Tibial artery (tissue), 4 donors: ENCODE measurements at regions not wholly inside any gene's neighbourhood (a gene's known extent, or its start where the extent isn't known, plus 50 kb on each side); places are given as distances from the start of the nearest gene placed in this dataset.
"Not testable (repeated sequence)": the region's sequence is repeated elsewhere in the genome, so short reads cannot be mapped to it uniquely, and the experiment has no call there.

Experiments
- DNase-seq, 2 donors: peaks; one replicate each; pipeline ENCODE4 v3.0.0-alpha.2; 2019
- H3K27ac ChIP-seq, 2 donors: fragments of 200-600 bp; sonication (generic) in 1 of 2; 1 replicate in 1 of 2; 2 replicates in 1 of 2; pipeline ENCODE4 v1.5.1; 2018 to 2019; ENCODE audit warnings: mild to moderate bottlenecking in 1 of 2
- H3K27me3 ChIP-seq, 2 donors: fragments of 200-600 bp; sonication (generic) in 1 of 2; one replicate each; pipeline versions ENCODE4 v1.5.1 to v1.6.0; 2016 to 2019
- H3K36me3 ChIP-seq, 3 donors: fragments of 200-600 bp; sonication (generic) in 2 of 3; one replicate each; pipeline ENCODE4 v1.5.1; 2016 to 2019; ENCODE audit warnings: mild to moderate bottlenecking in 2 of 3
- H3K4me1 ChIP-seq, 4 donors: fragments of 200-600 bp; sonication (generic) in 2 of 4; 1 replicate in 3 of 4; 2 replicates in 1 of 4; pipeline ENCODE4 v1.5.1; 2016 to 2019
- H3K4me3 ChIP-seq, 2 donors: fragments of 200-600 bp; sonication (generic) in 1 of 2; 1 replicate in 1 of 2; 2 replicates in 1 of 2; pipeline ENCODE4 v1.5.1; 2018 to 2019; ENCODE audit warnings: mild to moderate bottlenecking in 2 of 2
- H3K9me3 ChIP-seq, 3 donors: fragments of 200-600 bp; sonication (generic) in 1 of 3; one replicate each; pipeline ENCODE4 v1.5.1; 2016 to 2019
- intact Hi-C: fragments of 100-400 bp; cut with DNase I; formaldehyde crosslinking; loops from one replicate; pipeline ENCODE4 v1.15.0; 2023; ENCODE audit warnings: low total_unique reads
- TF ChIP-seq, protein P1 (sequence below), 2 experiments: fragments of 200-600 bp in 1 of 2; fragments of 450-650 bp in 1 of 2; IDR thresholded peaks; one replicate each; pipeline ENCODE4 v1.5.1; 2017 to 2019; ENCODE audit warnings: antibody characterized with exemption in 2 of 2, mild to moderate bottlenecking in 1 of 2, moderate library complexity in 1 of 2

DNA sequence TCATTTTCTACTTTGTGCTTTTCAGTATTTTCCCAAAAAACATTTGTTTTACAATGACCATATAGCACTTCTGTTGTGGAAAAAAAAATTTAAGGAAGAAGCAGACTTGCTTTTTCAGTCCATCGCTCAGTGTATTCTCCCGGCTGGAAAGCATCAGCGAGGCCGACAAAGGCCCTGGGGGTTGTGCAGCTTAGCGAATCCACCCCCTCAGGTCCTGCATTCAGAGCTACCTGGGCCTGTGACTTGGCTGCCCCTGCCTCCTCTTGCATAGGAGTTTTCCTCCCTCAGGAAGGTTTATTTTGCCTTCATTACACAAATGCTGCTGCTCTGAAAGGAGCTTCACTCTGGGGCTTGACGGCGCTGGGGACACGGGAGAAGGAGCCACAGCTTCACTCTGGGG is 244.4 kb upstream of the MGAT5 start:
- no peak overlapping the region for H3K4me3 ChIP-seq
- intact Hi-C loops, result no loop called here

DNA sequence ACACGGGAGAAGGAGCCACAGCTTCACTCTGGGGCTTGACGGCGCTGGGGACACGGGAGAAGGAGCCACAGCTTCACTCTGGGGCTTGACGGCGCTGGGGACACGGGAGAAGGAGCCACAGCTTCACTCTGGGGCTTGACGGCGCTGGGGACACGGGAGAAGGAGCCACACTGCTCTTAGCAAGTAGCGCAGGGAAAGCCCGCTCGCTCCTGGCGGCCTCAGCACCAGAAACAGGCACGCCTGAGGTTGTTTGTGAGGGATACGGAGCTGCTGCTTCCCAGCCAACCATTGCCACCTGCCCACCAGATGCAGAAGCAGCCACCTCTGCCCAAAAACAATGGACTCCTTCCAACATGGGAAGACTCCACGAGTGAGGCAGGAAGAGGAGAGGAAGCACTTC is 244.0 kb upstream of the MGAT5 start:
- H3K27ac ChIP-seq, H3K27me3 ChIP-seq, DNase-seq, H3K4me3 ChIP-seq, H3K36me3 ChIP-seq, intact Hi-C loops, H3K9me3 ChIP-seq, H3K4me1 ChIP-seq: not testable (repeated sequence)

More for the DNA sequence above, 244.4 kb upstream of the MGAT5 start:
- no peaks in the 10 kb centered on the region for H3K36me3 ChIP-seq
- no peaks in the 10 kb centered on the region for H3K27me3 ChIP-seq
- TF ChIP-seq, protein P1, sequence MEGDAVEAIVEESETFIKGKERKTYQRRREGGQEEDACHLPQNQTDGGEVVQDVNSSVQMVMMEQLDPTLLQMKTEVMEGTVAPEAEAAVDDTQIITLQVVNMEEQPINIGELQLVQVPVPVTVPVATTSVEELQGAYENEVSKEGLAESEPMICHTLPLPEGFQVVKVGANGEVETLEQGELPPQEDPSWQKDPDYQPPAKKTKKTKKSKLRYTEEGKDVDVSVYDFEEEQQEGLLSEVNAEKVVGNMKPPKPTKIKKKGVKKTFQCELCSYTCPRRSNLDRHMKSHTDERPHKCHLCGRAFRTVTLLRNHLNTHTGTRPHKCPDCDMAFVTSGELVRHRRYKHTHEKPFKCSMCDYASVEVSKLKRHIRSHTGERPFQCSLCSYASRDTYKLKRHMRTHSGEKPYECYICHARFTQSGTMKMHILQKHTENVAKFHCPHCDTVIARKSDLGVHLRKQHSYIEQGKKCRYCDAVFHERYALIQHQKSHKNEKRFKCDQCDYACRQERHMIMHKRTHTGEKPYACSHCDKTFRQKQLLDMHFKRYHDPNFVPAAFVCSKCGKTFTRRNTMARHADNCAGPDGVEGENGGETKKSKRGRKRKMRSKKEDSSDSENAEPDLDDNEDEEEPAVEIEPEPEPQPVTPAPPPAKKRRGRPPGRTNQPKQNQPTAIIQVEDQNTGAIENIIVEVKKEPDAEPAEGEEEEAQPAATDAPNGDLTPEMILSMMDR (IDR thresholded peaks at IDR 0.05), result no peak
- no peaks in the 10 kb centered on the region for H3K9me3 ChIP-seq
- DNase-seq, result no peak
- no peaks in the 10 kb centered on the region for H3K4me1 ChIP-seq
- no peak overlapping the region for H3K27ac ChIP-seq

DNA sequence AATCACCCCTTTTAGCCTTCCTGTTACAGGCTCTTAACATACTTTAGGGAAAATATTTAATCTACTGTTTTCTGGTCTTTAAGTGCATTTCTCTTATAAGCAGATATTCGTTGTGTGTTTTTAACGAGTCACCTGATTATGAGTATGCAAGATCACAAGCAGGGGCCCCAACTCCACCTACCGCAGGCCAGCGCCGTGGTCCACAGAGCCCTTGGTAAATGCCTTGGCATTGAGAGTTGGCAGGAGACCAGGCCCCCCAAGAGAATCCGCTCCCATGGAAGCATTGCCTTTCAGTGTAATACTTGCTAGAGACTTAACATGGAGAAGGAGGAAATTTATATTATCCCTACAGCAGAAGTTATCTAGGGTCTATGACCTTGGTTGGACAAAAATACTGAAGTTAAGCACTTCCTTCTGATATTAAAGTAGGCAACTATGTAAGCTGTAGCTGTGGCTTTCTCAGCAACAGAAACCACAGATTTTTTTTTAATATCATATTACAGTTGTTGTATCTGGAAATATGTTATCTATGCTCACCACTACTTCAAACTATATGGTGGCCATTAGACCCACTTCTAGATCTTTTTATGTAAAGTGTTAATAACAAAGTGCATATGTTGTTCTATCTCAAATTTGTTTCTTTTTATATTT is 241.8 kb upstream of the MGAT5 start:
- DNase-seq, result no peak
- intact Hi-C loops, result no loop called here
- Histone ChIP-seq H3K27ac (no peak overlapping the region), H3K4me3 (no peak overlapping the region), H3K36me3 (no peaks in the 10 kb centered on the region), H3K9me3 (no peaks in the 10 kb centered on the region), H3K4me1 (no peaks in the 10 kb centered on the region), H3K27me3 (no peaks in the 10 kb centered on the region)
- TF ChIP-seq, protein P1 (IDR thresholded peaks at IDR 0.05), result no peak

DNA sequence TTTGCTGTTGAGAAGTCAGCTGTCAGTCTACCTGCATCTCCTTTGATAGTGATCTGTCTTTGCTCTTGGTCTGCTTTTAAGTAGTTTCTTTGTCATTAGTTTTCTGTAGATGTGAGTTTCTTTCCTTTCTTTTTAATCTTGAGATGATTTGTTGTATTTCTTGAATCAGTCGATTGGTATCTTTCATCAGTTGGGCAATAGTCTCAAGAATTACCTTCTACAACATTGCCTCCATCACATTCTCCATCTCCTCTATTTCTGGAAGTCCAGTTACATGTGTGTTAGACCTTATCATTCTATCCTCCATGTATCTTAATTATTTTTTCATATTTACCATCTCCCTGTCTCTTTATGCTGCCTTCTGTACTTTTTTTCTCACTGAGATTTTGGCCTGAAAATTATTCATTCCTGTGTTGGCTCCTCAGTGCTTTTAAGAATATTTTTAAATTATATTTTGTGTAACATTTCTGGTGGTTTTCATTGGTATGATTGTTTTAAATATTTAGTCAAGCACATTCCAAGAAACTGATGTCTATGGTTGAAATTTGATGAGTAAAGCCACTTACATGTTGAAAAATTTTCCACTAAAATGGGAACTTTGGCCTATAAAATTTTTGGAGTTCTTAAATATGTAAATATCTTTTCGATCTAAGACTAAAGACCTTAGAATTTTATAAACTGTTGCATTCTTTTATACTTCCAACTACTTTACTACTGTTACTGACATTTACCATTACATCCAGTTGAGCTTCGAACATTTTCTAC is 239.5 kb upstream of the MGAT5 start:
- intact Hi-C loops, result no loop called here
- no peak overlapping the region for H3K4me3 ChIP-seq
- TF ChIP-seq, protein P1 (IDR thresholded peaks at IDR 0.05), result no peak
- H3K27ac ChIP-seq, result no peak overlapping the region
- H3K4me1 ChIP-seq, result no peaks in the 10 kb centered on the region
- no peaks in the 10 kb centered on the region for H3K27me3 ChIP-seq
- no peak for DNase-seq
- H3K36me3 ChIP-seq, result no peaks in the 10 kb centered on the region
- no peaks in the 10 kb centered on the region for H3K9me3 ChIP-seq

DNA sequence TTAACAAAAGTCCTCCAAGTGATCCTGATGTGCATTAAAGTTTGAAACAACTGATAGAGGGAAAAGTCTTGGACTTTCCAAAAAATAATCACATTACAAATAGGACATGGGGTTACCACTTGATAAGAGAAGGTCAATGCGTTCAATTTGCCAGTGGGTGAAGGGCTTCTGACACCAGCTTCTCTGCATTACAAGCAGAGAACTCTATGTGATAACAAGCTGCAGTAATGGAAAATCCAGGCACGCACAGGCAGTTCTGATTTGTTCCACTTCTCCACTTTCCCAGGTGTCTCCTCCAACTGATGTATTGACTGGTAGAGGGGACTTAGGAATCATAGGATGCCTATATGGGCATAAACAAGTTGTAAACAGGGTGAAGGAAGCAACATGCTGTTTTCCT is 234.0 kb upstream of the MGAT5 start:
- intact Hi-C loops, result no loop called here
- no peaks in the 10 kb centered on the region for H3K9me3 ChIP-seq
- DNase-seq, result no peak
- TF ChIP-seq, protein P1 (IDR thresholded peaks at IDR 0.05), result no peak
- no peaks in the 10 kb centered on the region for H3K4me1 ChIP-seq
- no peak overlapping the region for H3K27ac ChIP-seq
- H3K27me3 ChIP-seq, result peaks cover 0 to 2% of the 10 kb centered on the region in 2 donors
- no peaks in the 10 kb centered on the region for H3K36me3 ChIP-seq
- no peak overlapping the region for H3K4me3 ChIP-seq

DNA sequence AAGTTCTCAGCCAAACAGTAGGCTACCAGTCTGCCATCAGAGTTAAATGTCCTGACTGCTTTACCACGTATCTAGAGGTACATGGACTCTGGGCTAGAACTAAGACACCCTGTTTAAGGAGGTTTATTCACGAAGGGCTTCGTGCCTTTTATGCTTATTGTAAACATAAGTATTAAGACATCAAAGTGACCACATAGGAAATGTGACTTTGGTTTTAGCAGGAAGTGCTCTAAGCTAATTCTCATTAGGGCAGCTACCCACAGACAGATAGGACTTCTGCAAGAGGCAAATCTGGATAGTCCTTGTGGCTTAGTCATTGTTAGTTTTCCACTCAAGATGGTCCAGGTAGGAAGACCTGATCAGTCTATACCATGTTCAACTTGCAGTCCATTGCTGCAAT is 233.3 kb upstream of the MGAT5 start:
- TF ChIP-seq, protein P1 (IDR thresholded peaks at IDR 0.05), result no peak
- Histone ChIP-seq H3K27me3 (peaks cover 0 to 4% of the 10 kb centered on the region in 2 donors), H3K36me3 (no peaks in the 10 kb centered on the region), H3K9me3 (no peaks in the 10 kb centered on the region), H3K27ac (no peak overlapping the region), H3K4me3 (no peak overlapping the region), H3K4me1 (no peaks in the 10 kb centered on the region)
- intact Hi-C loops, result no loop called here
- no peak for DNase-seq
